ENCODE measurements at regions not wholly inside any gene's neighbourhood (a gene's known extent, or its start where the extent isn't known, plus 50 kb on each side); places are given as distances from the start of the nearest gene placed in this dataset.

- Histone ChIP-seq H3K4me1 (peaks cover 0 to under 1% (median 0%) of the 10 kb centered on the region in 4 donors), H3K27ac (replicated peaks in 1 of 4) (no peak overlapping the region), H3K36me3 (no peaks in the 10 kb centered on the region), H3K4me3 (no peak overlapping the region), H3K27me3 (no peaks in the 10 kb centered on the region), H3K9me3 (no peaks in the 10 kb centered on the region)
- DNase-seq (ENCODE audit: extremely low spot score), result peak; percentile 26
- 79% methylated on average over 5 of the region's 5 CpGs for WGBS
- intact Hi-C loops (cut with DNase I), result no loop called here
- TF ChIP-seq CTCF (IDR thresholded peaks at IDR 0.05), result peak in 1 of 3 experiments; percentile 3
- no peak for TF ChIP-seq EP300 (IDR thresholded peaks at IDR 0.05)
Measured at GRCh38 chr5:158529454-158529853, 570.3 kb downstream of the EBF1 start.

GRCh38 chr5:158525663-158526062, 574.1 kb downstream of the EBF1 start:
- TF ChIP-seq POLR2A (IDR thresholded peaks at IDR 0.05; ENCODE audit: low read depth) (no peak), POLR2AphosphoS5 (IDR thresholded peaks at IDR 0.05) (no peak), EP300 (IDR thresholded peaks at IDR 0.05) (no peak), CTCF (IDR thresholded peaks at IDR 0.05) (no peak)
- Histone ChIP-seq H3K27ac (replicated peaks in 1 of 4) (peak overlapping the region in 1 of 4 donors; percentile 27), H3K4me1 (peaks cover 0 to 15% (median 4%) of the 10 kb centered on the region in 4 donors), H3K4me3 (no peak overlapping the region), H3K9me3 (no peaks in the 10 kb centered on the region), H3K36me3 (no peaks in the 10 kb centered on the region), H3K27me3 (no peaks in the 10 kb centered on the region)
- DNase-seq (ENCODE audit: extremely low spot score), result peak; percentile 57
- WGBS, result 76% methylated on average over 4 of the region's 4 CpGs
- intact Hi-C loops (cut with DNase I), result no loop called here

GRCh38 chr5:158524070-158524469, 575.6 kb downstream of the EBF1 start:
- no peak for DNase-seq (ENCODE audit: extremely low spot score)
- Histone ChIP-seq H3K4me1 (peaks cover 0 to 15% (median 4%) of the 10 kb centered on the region in 4 donors), H3K36me3 (no peaks in the 10 kb centered on the region), H3K27me3 (no peaks in the 10 kb centered on the region), H3K9me3 (no peaks in the 10 kb centered on the region), H3K4me3 (no peak overlapping the region), H3K27ac (replicated peaks in 1 of 4) (no peak overlapping the region)
- TF ChIP-seq POLR2A (IDR thresholded peaks at IDR 0.05; ENCODE audit: low read depth), result no peak
- no peak for TF ChIP-seq POLR2AphosphoS5 (IDR thresholded peaks at IDR 0.05)
- TF ChIP-seq EP300 (IDR thresholded peaks at IDR 0.05), result no peak
- TF ChIP-seq CTCF (IDR thresholded peaks at IDR 0.05), result no peak
- intact Hi-C loops (cut with DNase I), result no loop called here

GRCh38 chr5:158522776-158523175, 576.9 kb downstream of the EBF1 start:
- TF ChIP-seq POLR2A (IDR thresholded peaks at IDR 0.05; ENCODE audit: low read depth) (no peak), EP300 (IDR thresholded peaks at IDR 0.05) (no peak), CTCF (IDR thresholded peaks at IDR 0.05) (no peak), POLR2AphosphoS5 (IDR thresholded peaks at IDR 0.05) (no peak)
- peaks cover 0 to 15% (median 4%) of the 10 kb centered on the region in 4 donors for H3K4me1 ChIP-seq
- no peaks in the 10 kb centered on the region for H3K36me3 ChIP-seq
- 23% methylated on average over 2 of the region's 2 CpGs for WGBS
- intact Hi-C loops (cut with DNase I), result no loop called here
- peak; percentile 77 for DNase-seq (ENCODE audit: extremely low spot score)
- peak overlapping the region in 2 of 4 donors; percentile 17 to 24 for H3K27ac ChIP-seq (replicated peaks in 1 of 4)
- no peak overlapping the region for H3K4me3 ChIP-seq
- no peaks in the 10 kb centered on the region for H3K9me3 ChIP-seq
- no peaks in the 10 kb centered on the region for H3K27me3 ChIP-seq

- Histone ChIP-seq H3K27me3 (no peaks in the 10 kb centered on the region), H3K4me3 (no peak overlapping the region), H3K9me3 (no peaks in the 10 kb centered on the region), H3K36me3 (no peaks in the 10 kb centered on the region), H3K4me1 (peaks cover 0 to 15% (median 4%) of the 10 kb centered on the region in 4 donors), H3K27ac (replicated peaks in 1 of 4) (peak overlapping the region in 2 of 4 donors; percentile 17 to 24)
- intact Hi-C loops (cut with DNase I), result no loop called here
- TF ChIP-seq POLR2AphosphoS5 (IDR thresholded peaks at IDR 0.05) (no peak), CTCF (IDR thresholded peaks at IDR 0.05) (no peak), POLR2A (IDR thresholded peaks at IDR 0.05; ENCODE audit: low read depth) (no peak), EP300 (IDR thresholded peaks at IDR 0.05) (no peak)
- no peak for DNase-seq (ENCODE audit: extremely low spot score)
- 88% methylated on average over 3 of the region's 3 CpGs for WGBS
Measured at GRCh38 chr5:158521995-158522394, 577.7 kb downstream of the EBF1 start.

All from esophagus muscularis mucosa (tissue), 4 donors.